ENCODE measurements at regions not wholly inside any gene's neighbourhood (a gene's known extent, or its start where the extent isn't known, plus 50 kb on each side); places are given as distances from the start of the nearest gene placed in this dataset.

DNA sequence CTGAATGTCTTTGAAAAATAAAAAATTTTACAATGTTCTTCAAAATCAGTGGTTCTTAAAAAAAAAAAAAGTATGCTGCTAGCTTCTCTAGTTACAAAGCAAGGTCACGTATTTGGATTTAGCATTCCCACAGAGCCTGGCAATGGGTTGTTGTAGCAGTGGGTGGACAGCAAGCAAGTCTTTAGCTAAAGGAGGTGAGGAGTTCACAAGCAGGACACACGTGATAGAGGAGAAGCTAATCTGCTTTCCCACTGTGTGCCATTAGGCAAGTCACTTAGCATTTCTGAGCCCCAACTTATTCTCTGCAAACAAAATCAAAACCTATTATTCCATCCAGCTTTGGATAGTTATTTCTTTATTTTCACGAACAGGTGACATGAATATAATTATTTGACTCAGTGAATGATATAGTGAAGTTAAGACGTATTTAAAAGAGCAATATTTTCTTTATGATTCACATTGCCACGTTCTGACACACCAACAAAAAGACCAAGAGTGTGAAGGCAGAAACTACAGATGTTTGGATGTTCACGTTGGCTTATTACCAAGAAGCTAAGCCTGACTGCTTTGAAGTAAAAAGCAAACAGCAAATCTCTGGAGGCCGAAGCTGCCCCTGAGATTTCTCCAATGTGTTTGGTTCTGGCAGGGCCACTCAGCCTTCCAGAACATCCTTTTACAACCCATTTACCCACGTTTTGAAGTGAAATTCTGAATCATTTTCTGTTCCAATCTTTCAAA lies 612.1 kb upstream of the CDH6 start:
- intact Hi-C loops (cut with DNase I) = no loop called here
- no peaks in the 10 kb centered on the region for H3K9me3 ChIP-seq
- TF ChIP-seq POLR2A (IDR thresholded peaks at IDR 0.05) (no peak), POLR2AphosphoS5 (IDR thresholded peaks at IDR 0.05; ENCODE audit: insufficient read depth in 1 of 2, low read depth in 1 of 2) (no peak)
- TF ChIP-seq, protein P1, sequence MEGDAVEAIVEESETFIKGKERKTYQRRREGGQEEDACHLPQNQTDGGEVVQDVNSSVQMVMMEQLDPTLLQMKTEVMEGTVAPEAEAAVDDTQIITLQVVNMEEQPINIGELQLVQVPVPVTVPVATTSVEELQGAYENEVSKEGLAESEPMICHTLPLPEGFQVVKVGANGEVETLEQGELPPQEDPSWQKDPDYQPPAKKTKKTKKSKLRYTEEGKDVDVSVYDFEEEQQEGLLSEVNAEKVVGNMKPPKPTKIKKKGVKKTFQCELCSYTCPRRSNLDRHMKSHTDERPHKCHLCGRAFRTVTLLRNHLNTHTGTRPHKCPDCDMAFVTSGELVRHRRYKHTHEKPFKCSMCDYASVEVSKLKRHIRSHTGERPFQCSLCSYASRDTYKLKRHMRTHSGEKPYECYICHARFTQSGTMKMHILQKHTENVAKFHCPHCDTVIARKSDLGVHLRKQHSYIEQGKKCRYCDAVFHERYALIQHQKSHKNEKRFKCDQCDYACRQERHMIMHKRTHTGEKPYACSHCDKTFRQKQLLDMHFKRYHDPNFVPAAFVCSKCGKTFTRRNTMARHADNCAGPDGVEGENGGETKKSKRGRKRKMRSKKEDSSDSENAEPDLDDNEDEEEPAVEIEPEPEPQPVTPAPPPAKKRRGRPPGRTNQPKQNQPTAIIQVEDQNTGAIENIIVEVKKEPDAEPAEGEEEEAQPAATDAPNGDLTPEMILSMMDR (IDR thresholded peaks at IDR 0.05) = no peak
- no peaks in the 10 kb centered on the region for H3K27me3 ChIP-seq
- H3K36me3 ChIP-seq = no peaks in the 10 kb centered on the region
- no peak for DNase-seq (ENCODE audit: extremely low spot score in 2 of 2)
- no peak overlapping the region for H3K4me3 ChIP-seq
- no peaks in the 10 kb centered on the region for H3K4me1 ChIP-seq
- no peak overlapping the region for H3K27ac ChIP-seq

DNA sequence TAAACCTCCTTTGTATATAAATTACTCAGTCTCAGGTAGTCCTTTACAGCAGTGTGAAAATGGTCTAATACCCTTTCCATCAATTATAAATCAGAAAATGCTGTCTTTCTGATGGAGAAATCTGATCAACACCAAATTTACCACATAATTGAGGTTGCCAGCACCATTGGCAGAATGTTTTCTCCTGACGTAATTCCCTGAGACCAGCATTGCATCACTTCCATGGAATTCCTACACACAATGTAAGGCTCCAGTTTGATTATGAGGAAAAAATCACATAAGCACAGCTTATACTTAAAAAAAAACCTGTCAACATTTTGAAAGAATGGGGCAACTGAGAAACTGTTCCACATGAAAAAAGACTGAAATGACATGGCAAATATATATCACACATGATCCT lies 618.7 kb upstream of the CDH6 start:
- H3K36me3 ChIP-seq = no peaks in the 10 kb centered on the region
- no peaks in the 10 kb centered on the region for H3K9me3 ChIP-seq
- no peaks in the 10 kb centered on the region for H3K4me1 ChIP-seq
- no peak for DNase-seq (ENCODE audit: extremely low spot score in 2 of 2)
- H3K4me3 ChIP-seq = no peak overlapping the region
- TF ChIP-seq POLR2A (IDR thresholded peaks at IDR 0.05) (no peak), POLR2AphosphoS5 (IDR thresholded peaks at IDR 0.05; ENCODE audit: insufficient read depth in 1 of 2, low read depth in 1 of 2) (no peak)
- TF ChIP-seq, protein P1 (IDR thresholded peaks at IDR 0.05) = no peak
- H3K27ac ChIP-seq = no peak overlapping the region
- intact Hi-C loops (cut with DNase I) = no loop called here
- no peaks in the 10 kb centered on the region for H3K27me3 ChIP-seq

GRCh38 chr5:30572279-30572678 lies 621.2 kb upstream of the CDH6 start:
- H3K27ac ChIP-seq = no peak overlapping the region
- H3K27me3 ChIP-seq = no peaks in the 10 kb centered on the region
- TF ChIP-seq POLR2A (IDR thresholded peaks at IDR 0.05) (no peak), POLR2AphosphoS5 (IDR thresholded peaks at IDR 0.05; ENCODE audit: insufficient read depth in 1 of 2, low read depth in 1 of 2) (no peak)
- TF ChIP-seq, protein P1 (IDR thresholded peaks at IDR 0.05) = no peak
- no peak for DNase-seq (ENCODE audit: extremely low spot score in 2 of 2)
- no peaks in the 10 kb centered on the region for H3K4me1 ChIP-seq
- H3K36me3 ChIP-seq = no peaks in the 10 kb centered on the region
- intact Hi-C loops (cut with DNase I) = no loop called here
- H3K4me3 ChIP-seq = no peak overlapping the region
- no peaks in the 10 kb centered on the region for H3K9me3 ChIP-seq

DNA sequence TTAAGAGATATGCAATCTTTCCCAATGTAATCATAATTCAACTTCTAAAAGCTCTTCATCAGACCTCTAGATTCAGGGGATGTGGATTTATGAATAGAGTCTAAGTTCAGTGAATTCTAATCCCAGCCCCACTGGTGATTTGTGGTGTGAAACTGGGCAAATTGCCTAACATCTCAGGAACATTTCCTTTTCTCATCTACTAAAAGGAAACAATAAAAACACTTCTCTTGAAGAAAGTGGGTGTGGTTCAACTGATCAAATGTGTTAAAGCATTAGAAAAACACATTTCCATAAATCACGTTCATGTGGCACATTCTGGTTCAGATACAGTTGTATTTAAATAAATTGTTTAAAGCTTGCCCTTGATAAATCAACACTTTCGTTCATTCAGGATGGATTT lies 631.7 kb upstream of the CDH6 start:
- no peaks in the 10 kb centered on the region for H3K36me3 ChIP-seq
- TF ChIP-seq, protein P1 (IDR thresholded peaks at IDR 0.05) = no peak
- TF ChIP-seq POLR2AphosphoS5 (IDR thresholded peaks at IDR 0.05; ENCODE audit: insufficient read depth in 1 of 2, low read depth in 1 of 2) (no peak), POLR2A (IDR thresholded peaks at IDR 0.05) (no peak)

GRCh38 chr5:30551618-30552017 lies 641.9 kb upstream of the CDH6 start:
- H3K4me3 ChIP-seq = no peak overlapping the region
- DNase-seq (ENCODE audit: extremely low spot score in 2 of 2) = no peak
- intact Hi-C loops (cut with DNase I) = no loop called here
- no peaks in the 10 kb centered on the region for H3K36me3 ChIP-seq
- TF ChIP-seq POLR2AphosphoS5 (IDR thresholded peaks at IDR 0.05; ENCODE audit: insufficient read depth in 1 of 2, low read depth in 1 of 2) = no peak
- no peak for TF ChIP-seq POLR2A (IDR thresholded peaks at IDR 0.05)
- TF ChIP-seq, protein P1 (IDR thresholded peaks at IDR 0.05) = no peak
- H3K4me1 ChIP-seq = no peaks in the 10 kb centered on the region
- no peak overlapping the region for H3K27ac ChIP-seq
- no peaks in the 10 kb centered on the region for H3K9me3 ChIP-seq
- H3K27me3 ChIP-seq = no peaks in the 10 kb centered on the region

More for the DNA sequence above, 631.7 kb upstream of the CDH6 start:
- Histone ChIP-seq H3K27ac (no peak overlapping the region), H3K4me3 (no peak overlapping the region), H3K4me1 (no peaks in the 10 kb centered on the region), H3K27me3 (no peaks in the 10 kb centered on the region), H3K9me3 (no peaks in the 10 kb centered on the region)
- intact Hi-C loops (cut with DNase I) = no loop called here
- DNase-seq (ENCODE audit: extremely low spot score in 2 of 2) = no peak
